HG03045 (cell line): ENCODE measurements at regions not wholly inside any gene's neighbourhood (a gene's known extent, or its start where the extent isn't known, plus 50 kb on each side); places are given as distances from the start of the nearest gene placed in this dataset.
"Not testable (repeated sequence)": the region's sequence is repeated elsewhere in the genome, so short reads cannot be mapped to it uniquely, and the experiment has no call there.

Experiments used
- ATAC-seq: cut with Tn5 transposase; IDR thresholded peaks from one replicate; pipeline ENCODE4 v1.9.1; 2021; ENCODE audit warnings: mild to moderate bottlenecking, moderate library complexity; ENCODE audit not compliant: unreplicated experiment

GRCh38 chr3:159038405-159038804, 236.6 kb downstream of the MFSD1 start:
- no peak for ATAC-seq

DNA sequence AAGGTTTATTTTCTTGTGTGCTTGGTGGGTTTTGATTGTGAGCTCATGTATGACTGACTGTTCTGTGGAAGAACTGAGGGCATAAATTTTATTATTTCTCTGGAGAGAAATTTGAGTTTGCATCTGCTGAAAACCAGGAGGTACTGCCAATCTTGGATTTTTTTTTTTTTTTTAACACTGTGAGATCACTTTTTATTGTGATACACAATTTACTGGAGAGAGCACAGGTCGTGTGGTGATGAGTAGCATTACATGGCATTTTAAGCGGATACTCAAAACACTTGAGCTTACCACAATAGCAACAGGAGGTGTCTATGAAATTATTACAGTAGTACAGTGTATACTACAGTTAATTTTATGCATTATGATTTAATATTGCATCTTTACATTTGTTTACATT, 237.4 kb downstream of the MFSD1 start:
- no peak for ATAC-seq

DNA sequence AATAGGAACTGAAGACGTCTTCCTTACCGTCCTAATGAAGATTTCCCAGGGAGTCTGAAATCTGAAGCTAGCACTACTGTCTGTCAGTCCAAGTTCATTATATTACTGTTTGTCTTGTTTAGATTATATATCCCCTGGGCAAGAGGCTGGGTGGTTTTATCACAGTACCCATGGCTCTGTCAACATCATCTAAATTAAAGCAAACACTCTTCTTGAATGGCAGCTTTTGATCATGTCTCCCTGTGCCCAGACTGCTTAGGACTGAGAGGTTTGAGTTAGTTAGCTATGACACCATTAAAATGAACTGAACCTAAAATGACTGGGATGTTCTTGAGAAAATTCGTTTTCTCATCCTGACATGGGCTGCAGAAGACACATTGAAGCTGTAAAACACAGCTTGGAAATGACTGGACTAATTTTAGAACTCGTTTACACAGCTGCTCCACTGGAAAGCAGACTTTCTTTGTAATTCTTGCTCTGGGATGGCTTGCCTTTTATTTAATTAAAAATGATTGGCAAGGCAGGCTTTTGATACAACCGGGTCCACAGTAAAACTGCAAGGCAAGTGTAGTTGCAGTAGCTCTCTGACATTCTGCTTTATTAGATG, 243.5 kb downstream of the MFSD1 start:
- ATAC-seq, result no peak

DNA sequence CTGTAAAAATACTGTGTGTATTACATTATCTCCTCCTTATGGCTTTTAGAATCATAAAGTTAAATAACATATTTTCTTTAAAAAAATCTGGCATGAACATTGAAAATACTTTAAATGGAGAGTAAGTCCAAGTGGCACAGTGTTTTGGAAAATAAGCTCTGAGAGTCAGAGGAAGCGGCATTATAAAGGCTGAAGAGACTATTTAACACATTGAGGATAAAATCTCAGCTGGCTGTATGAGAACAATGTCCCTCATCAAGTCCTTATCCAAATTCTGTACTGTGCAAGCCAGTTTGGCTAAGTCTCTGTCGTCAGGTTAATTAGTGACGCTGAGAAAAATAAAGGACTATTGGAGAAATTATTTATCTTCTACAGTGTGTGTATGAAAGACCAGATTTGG, 245.5 kb downstream of the MFSD1 start:
- no peak for ATAC-seq

DNA sequence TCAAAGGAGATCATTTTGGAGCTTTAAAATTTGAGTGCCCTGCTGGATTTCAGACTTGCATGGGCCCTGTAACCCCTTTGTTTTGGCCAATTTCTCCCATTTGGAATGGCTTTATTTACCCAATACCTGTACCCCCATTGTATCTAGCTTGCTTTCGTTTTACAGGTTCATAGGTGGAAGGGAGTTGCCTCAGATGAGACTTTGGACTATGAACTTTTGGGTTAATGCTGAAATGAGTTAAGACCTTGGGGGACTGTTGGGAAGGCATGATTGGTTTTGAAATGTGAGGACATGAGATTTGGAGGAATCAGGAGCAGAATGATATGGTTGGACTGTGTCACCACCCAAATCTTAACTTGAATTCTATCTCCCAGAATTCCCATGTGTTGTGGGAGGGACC, 250.6 kb downstream of the MFSD1 start:
- ATAC-seq, result not testable (repeated sequence)

- ATAC-seq, result no peak
These were observed 255.8 kb downstream of the MFSD1 start for GRCh38 chr3:159057621-159058020.

DNA sequence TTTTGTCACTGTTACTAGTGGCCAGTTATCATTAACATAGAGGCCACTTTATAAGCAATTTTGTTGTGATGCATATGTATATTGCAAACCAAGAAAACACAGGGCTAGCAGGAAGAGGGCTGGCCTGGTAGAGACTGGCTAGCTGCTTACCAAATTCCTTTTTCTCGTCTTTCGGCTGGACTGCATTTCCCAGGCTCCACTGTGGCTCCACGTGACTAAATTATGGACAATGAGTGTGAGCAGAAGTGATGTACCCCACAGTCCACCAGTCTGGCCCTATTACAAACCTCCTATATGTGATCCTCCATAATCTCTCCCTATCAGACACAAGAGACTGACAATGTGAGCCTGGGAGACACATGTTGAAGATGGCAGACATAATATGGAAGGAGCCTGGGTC, 257.0 kb downstream of the MFSD1 start:
- no peak for ATAC-seq

GRCh38 chr3:159059395-159059794, 257.5 kb downstream of the MFSD1 start:
- no peak for ATAC-seq

DNA sequence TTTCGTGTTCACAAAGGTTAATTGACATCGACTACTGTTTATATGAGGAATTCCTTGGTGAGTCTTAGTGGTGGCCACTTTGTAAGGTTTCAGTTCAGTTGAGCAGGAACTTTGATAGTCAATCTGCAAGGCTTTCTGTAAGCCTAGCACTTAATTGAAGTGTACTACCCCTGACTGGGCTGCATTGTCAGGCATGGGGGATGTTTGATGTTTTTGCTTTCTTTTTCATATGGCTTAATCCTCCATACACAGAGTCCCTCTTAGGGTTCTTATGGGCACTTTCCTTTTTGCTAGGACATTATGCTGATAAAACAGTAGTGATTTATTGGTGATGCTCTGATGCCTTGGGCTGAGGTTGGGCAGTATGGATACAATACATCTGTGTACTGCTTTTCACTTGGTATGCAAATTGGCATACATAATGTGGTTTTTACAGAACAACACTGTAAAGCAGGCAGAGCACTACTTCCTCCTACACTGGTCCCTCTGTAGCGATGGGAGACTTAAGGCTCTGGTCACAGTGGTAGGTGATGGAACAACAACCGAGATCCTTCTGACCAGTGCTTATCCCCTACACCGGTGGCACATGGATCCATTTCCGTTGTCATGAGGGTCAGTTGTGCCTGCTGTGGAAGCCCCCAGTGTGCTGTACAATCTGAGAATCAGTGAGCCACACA, 261.0 kb downstream of the MFSD1 start:
- ATAC-seq, result no peak

- no peak for ATAC-seq
These were observed 267.2 kb downstream of the MFSD1 start, which contains the start of gene IQCJ for GRCh38 chr3:159069091-159069490. TSS of gene IQCJ (plus strand) at chr3:159069319.

- ATAC-seq, result no peak
These were observed 268.1 kb downstream of the MFSD1 start for GRCh38 chr3:159069866-159070425.

- ATAC-seq, result no peak
These were observed 273.2 kb downstream of the MFSD1 start for GRCh38 chr3:159074756-159075701.

DNA sequence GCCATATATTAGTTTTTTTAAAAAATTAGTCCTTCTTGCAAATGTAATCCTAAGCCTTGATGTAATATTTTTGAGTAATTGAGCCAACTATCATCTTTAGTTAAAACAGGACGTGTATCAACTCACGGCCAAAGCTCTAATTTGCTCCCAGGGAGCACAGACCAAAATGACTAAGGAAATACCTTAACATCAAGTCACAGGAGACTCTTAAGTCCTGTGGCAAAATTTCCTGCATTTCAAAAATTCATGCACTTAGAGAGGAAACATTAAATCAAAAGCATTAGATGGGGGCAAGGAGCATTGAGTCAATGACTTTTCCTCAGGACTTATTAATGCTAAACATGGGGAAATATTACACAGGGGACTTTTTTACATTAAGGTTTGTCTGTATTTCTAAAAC, 276.0 kb downstream of the MFSD1 start:
- ATAC-seq, result no peak

DNA sequence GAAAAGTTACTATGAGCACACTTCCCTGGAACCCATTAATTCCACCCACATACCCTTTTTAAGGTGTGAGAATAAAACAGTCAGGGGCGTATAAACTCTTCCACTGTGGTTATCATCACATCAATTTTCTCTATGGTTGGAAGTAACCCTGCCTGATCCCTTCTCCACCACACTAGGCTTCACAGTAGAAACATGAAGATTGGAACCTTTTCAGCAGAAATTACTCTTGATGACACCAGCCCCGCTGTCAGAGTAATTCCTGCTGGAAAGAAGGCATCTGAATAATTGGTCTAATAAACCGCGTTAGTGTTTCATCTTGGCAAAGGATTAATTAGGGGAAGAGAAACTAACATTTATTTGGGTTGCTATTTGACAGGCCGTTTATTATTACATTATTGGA, 278.4 kb downstream of the MFSD1 start:
- no peak for ATAC-seq

DNA sequence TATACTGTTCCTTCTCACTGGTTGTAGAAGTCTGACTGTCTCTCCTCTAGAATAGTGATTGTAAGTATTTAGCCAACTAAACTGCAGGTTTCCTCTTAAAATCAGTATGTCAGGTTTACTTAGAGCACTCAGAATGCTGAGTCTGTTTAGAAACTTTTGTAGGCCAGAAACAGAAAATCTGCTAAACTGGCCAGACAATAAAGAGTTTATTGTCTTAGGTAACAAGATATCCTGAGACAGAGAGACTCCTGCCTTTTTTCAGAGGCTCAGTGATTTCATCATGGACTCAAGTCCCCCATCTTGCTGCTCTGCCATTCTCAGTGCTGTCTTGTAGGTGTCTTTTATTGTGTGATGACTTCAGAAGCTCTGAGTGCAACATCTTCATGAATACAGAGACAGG, 279.0 kb downstream of the MFSD1 start:
- no peak for ATAC-seq

GRCh38 chr3:159082519-159082918, 280.7 kb downstream of the MFSD1 start:
- ATAC-seq, result no peak

GRCh38 chr3:159091936-159092335, 290.1 kb downstream of the MFSD1 start:
- ATAC-seq, result no peak

DNA sequence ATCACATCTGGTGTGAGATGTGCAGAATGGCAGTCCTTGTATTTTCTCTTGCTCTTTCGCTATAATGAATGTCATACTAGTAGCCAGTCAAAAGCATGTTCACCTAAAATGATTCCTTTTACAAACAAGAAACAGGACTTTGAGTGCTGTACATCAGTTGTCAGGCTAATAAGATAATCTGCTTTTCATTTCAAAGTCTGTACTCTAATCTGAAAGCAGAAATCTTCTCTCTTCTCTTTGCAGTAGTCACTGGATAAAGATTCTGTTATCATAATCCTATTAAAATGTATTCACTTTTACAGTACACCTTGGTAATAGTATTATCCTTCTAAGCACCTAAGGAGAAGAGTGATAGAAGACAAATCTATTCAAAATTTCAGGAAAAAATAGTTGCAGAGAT, 300.1 kb downstream of the MFSD1 start:
- no peak for ATAC-seq

- ATAC-seq, result no peak
These were observed 310.9 kb downstream of the MFSD1 start for GRCh38 chr3:159112724-159113123.

DNA sequence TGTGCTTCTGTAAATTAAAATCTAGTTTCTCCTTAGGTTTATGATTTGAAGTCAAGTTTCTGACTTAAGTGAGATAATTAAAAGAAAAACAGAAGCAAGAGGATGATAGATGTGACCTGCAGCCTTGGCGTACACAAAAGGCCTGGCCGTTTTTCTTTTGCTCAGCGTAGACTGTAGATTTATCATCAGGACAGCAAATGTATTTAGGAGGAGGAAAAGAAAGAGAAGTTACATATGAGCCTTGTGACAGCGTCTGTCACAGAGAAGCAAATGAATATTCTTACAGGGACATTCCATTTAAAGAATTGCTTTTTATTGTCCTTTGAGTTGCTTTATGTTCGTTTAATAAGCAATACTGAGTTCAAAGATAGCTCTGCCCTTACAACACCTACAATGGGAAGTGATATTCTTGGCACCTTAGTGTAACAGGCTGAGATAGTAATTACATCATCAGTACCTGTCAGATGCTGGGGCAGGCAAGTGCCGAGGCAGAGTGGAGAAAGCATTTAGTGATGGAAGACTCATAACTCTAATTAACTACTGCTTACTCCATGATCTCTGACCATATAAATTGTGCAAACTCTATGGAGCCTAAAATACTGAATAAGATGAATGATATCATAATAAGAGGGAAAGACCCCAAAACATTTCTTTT, 311.5 kb downstream of the MFSD1 start:
- no peak for ATAC-seq

DNA sequence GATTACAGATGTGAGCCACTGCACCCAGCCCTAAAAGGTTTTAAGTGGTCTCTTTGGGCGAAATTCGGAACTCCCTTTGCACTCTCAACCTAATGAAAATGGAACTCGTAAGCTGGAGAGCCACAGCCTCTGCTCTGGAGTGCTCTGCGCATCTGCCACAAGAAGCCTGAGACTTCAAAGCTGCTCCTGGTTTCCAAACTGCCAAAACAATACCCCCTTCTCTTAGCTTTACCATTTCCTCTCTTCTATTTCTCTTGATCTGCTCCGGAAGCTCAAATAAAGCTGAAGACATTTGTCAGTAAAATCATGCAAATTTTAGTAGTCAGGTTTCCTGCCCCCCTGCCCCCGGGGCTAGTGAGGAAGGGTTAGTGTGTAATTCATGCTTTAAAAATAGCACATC, 312.7 kb downstream of the MFSD1 start:
- no peak for ATAC-seq
